IPS-NIHi7 (cell line): ENCODE measurements at regions not wholly inside any gene's neighbourhood (a gene's known extent, or its start where the extent isn't known, plus 50 kb on each side); places are given as distances from the start of the nearest gene placed in this dataset.

Experiments used
- DNase-seq: peaks from one replicate; pipeline ENCODE4 v3.0.0; 2012; ENCODE audit warnings: mixed read lengths; ENCODE audit errors: extremely low spot score

DNA sequence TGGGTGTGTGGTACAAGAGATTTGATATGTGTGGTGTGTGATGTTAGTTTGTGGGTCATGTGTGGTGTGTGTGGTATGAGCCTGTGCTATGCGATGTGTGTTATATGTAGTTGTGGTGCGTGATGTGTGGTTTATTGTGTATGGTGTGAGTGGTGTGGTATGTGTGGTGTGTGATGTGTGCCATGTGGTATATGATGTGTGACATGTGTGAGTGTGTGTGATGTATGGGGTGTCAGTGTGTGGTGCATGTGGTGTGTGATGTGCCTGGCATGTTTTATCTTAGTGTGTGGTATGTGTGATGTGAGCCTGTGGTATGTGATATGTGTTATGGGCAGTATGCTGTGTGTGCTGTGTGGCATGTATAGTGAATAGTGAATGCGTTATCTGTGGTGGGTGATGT lies 273.0 kb upstream of the IRX1 start:
- no peak for DNase-seq

DNA sequence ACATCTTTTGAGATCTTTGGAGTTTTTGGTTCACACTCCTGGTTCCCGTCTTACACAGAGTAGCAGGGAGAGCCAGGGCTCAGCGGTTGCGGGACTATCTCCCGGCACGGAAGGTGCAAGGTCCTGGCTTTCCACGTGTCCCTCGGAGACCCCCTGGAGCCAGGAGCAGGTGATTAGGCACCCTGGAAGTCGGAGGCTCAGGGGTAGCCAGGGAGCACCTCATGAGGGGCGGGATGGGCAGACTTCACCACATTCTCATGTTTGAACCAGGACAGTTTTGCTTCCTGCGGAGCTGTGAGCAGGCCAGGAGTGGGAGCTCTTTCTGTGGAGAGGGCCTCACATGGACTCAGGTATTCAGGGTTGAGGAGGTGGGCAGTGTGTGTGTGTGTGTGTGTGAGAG lies 273.7 kb upstream of the IRX1 start:
- DNase-seq = no peak

DNA sequence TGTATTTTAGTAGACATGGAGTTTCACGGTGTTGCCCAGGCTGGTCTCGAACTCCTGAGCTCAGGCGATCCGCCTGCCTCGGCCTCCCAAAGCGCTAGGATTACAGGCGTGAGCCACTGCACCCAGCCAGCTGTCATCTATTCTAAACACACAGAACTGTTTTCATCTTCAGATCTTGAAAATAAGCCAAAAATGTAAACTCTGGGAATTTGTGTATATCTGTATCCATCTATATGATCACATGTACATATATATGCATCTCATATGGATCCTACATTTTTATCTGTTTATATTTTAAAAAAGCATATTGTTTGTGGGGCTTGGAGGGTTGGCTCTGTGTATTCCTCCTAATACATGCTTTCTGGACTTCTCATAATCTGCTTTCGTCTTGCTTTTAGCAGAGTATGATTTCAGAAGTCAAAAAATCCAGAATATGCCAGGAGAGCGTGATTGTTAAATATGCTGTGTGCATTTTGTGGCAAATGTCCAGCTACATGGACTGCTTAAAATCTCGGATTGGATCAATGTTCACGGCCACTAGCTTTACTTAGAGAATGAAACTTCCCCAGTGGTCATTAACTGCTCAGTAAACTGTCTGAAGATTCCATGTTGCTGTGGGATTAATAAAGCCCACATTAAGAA lies 274.4 kb upstream of the IRX1 start:
- no peak for DNase-seq

DNA sequence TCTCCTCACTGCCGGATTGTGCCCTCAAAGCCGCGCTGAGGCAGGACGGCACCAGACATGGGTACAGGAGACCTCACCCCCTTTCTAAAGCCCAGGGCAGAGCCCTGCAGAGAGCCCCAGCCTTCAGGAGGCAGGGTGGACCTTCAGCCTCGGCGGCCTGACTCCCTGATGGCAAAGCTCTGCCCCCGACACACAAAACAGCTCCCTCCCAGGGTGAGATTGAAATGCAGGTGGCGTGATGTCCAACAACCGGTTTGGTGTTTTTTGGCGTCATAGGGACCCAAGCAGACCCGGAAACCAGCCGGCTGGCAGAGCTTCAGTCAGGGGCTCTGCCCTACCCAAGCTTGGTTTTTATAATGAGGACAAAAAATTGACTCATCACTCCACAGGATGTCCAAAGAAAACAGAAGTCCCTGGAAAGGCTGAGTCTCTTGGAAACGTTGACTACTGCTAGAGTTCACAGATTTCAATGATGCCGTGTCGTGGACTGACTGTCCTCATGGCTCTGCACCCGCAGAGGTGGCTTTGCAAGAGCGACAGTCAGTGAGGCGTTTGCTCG lies 275.2 kb upstream of the IRX1 start:
- DNase-seq = no peak

DNA sequence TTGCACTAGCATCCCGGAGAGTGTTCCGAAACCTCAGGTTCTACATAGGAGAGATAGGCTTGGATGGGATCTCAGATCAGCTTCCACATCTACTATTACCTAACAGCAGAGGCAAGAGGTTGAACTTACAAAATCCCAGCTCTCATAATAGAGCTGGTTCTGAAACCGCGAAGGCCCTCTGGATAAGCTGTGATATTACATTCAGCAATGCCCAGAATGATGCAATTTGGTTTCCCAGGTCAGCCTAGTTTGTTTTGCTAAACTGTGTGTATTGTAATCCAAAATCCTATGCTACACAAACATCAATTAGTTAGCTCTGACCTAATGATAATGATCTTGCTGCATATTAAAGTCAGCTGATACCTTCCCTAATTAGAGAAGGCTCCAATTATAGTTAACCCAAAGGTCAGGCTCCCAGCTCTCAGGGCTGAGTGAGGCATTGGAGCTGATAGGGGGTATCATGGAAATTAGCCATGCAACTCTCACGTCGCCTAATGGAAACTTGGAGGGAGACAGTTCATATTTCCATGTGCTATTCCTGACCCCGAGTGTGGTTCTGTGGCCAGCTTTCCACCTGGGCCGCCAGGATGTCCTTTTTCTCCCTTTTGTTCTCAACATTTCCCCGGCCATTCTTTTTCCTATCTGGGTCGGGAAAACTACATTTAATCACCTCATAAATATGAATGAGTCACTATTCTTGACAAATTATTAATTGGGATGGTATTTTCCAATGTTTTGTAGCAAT lies 278.4 kb upstream of the IRX1 start:
- DNase-seq = no peak

DNA sequence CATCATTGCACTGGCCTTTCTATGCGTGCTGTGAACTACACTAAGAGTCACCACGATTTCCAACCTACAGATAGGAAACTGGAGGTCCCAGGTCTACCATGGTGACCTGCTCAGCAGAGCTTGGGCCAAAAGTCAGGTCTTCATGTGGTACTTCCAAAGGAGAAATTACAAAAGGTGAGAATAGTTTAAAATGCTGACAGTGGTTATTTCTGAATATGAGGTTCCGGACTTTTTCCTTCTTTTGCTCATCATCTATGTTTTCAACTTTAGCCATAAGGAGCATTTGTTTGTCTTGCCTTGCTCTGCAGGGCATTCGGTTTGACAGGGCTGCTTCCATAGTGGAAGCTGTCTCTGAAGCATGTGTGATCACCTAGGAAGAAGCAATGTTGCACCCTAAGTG lies 282.1 kb upstream of the IRX1 start:
- no peak for DNase-seq

DNA sequence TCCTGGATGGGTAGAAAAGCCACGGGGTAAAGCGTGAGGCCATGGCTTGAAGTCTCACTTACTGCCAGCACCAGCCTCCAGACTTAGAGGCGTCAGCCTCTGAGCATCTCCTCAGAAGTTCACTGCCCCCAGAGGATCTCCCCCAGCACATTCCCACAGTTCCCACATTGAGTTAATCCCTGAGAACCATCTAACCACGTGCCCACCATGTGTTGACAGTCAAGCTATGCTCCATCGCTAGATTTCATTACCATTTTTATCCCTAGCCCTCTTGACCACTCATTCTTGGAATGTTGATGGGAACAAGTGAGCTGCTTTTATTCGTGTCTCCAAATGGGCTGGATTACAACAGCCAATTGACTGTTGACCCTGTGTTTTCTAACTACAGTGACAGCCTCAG lies 283.3 kb upstream of the IRX1 start:
- no peak for DNase-seq

DNA sequence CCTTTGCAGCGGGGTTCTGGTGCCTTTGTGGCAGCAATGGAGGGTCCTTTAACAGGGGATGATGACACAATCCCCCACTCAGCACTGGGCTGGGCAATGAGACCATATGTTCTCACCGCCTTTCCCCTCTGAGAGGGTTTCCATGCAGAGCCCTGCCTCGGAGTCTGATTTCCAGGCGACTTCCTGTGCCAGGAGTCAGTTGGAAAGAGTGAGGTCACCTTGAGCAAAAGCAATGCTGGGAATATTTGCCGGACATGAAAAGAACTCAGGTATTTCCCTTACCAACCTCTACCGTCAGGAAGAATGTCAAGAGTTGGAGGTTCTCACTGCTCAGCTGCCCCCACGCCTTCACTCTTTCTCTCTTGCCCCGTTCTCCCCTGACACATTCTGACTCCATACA lies 284.2 kb upstream of the IRX1 start:
- DNase-seq = no peak

DNA sequence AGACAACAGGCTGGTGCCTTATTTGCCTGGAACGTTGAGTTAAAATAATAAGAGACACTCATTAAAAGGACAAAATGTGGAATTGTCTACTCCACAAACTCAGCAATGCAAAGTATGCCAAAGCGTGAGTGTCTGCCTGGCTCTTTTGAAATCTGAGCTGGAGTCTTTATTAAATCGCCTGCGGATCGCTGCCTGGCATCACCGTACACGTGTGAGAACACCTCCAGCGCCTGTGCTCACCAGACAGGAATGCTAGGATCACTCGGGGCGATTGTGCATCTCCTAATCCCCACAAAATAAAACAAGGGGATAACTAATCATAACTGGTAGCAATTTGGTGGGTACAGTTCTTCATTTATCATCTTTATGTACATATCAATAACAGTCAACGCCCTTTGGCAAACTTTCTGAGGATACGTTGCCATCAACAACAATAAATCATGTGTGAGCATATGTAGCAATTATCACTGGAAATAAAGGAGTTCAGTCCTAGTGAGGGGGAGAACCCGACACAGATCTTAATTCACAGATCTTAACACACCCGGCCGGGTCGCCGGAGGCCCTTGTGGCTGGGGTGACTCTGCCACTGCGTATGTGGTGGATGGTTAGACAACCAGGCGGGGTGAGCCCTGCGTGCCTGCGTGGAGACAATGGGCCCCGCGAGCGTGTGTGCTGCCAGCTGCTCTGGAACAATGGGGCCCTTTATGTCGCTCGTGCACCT lies 284.9 kb upstream of the IRX1 start:
- no peak for DNase-seq

DNA sequence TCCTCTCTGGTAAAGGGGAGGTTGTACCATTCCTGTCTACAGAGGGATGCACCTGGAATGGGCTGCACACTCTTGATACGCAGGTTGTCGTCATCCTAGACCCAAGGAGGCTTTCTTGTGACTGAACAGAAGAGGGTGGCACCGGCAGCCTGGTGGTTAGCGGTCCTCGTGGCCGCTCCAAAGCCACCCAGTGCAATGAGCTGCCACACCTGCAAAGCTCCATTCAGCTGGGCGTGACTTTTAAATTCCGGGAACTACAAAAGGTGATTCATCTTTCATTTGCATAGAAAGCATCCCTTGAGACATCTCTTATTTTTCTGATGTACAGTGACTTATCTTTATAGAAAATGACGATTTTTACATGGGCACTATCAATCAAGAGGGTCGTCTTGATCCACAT lies 286.1 kb upstream of the IRX1 start:
- DNase-seq = no peak

DNA sequence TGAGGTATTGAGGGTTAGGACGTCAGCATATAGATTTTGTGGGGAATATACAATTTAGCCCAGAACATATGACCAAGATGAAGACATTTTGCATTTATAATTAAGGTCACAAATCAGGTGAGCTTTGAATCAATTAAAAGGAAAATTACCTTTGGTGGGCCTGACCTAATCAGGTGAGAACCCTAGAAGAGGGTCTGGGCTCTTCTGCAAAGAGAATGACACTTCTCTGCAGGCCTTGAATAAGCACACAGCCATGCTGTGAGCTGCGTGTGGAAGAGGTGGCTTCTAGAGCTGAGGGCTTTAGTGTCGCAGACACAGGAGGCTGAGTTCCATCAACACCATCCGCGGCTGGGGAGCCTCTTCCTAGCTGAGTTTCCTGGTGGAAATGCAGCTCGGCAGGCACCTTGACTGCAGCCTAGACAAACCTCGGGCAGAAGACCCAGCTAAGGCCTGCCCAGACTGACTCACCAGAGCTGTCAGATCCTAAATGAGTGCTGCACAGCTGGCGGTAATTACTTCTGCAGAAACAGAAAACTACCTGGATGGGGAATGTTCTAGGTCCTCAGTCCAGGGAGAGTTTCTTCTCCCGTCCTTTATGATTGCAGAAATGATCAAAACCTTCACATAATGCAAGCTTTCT lies 287.5 kb upstream of the IRX1 start:
- no peak for DNase-seq

DNA sequence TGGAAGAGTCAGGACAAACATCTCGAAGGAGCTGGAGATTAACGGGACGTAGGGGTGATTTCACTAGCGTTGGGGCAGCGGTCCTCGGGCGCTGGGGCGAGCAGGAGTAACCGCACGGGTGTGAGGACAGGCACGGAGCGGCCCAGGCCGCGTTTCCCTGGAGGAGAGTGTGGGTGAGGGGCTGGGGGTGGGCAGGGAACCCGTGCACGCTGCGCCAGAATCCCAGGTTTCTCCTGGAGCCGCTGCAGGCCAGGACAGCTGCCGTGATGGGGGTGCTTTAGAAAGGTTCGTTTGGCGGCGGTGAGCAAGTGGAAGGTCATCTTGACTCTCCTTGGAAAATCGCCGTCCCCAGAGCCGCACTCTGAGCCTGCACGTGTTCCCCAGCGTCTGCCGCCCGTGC lies 290.2 kb upstream of the IRX1 start:
- DNase-seq = no peak

DNA sequence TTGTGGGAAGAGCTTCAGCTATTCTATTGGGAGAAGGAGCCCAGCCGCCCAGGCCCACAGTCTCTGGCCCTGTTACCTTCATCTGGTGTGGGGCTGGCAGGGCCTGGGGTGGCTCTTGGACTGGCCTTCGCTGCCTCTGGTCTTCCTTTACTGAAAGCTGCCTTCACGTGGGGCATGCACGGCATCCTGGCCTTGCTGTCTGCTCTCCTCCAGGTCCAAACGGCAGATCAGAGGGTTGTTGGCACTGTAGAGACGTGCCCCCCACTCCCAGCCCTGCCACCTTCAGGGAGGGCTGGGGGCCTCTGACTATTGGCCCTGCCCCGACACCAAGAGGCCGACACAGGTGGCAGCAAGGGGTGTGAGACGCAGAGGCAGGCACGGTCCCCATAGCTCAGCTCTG lies 291.3 kb upstream of the IRX1 start:
- DNase-seq = no peak

DNA sequence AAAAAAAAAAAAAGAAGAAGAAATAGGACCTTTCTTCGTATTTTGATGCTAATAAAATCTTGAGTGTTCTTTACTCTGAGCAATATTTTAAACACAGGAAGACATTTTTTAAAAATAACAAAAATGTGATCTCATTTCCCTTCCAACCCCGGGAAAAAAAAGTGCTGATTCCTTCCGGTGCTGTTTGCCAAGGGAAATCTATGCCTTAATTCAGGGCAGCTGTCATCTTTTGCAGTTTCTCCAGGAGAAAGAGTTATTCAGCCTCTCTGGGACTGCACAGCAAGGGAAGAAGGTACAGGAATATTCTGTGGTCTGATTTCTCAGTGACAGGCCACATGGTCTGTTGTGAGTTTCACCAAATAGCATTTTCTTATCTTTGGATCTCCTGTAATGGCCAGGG lies 291.9 kb upstream of the IRX1 start:
- no peak for DNase-seq

DNA sequence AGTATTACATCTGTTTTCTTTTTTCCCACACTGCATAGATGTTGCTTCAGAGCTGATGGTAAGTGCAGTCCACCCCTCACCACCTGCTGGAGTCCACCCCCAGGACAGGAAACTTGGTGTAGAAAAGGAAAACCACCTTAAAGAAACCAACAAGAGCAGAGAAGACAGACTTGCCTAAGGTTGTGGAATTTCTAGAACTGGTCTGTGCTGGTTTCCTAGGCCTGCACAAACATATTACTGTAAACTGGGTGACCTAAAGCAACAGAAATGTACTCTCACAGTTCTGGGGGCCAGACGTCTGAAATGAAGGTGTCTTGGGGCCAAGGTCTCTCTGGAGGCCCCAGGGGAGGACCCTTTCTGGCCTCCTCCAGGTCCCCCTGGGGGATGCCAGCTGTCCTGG lies 293.4 kb upstream of the IRX1 start:
- no peak for DNase-seq

DNA sequence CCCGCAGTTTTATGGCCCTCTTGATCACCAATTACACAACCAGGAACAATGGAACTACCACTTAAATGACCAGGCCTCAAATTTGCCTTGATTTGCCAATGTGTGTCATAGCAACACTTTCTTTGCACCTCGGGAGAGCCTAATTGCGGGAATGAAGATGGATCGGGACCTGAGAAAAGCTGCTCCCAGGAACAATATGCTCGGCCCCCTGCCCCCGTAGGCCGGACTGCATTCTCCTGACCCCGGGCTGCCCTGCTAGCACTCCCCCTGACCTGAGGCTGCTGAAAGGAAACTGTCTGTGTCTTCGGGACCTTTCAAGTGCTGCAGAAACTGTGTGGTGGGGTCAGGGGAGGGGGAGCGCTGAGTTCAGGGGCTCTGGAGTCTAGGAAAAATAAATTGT lies 294.3 kb upstream of the IRX1 start:
- no peak for DNase-seq

DNA sequence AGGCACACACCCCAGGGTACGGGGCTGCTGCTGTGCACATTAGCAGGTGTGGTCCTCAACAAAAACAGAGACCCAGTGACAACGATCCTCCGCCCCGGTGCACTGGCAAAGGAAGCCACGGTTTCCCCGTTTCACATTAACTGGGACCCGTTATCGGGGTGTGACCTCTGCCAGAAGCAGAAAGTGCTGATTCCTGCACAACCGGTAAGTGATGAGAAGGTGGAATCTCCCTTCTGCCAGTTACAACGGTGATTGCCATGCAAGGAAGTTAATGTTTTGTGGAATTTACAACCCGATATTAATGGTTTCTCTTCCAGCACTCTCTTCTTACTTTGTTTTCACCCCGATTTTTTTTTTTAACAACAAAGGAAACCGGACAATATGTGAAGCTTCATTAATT lies 294.9 kb upstream of the IRX1 start:
- DNase-seq = no peak

DNA sequence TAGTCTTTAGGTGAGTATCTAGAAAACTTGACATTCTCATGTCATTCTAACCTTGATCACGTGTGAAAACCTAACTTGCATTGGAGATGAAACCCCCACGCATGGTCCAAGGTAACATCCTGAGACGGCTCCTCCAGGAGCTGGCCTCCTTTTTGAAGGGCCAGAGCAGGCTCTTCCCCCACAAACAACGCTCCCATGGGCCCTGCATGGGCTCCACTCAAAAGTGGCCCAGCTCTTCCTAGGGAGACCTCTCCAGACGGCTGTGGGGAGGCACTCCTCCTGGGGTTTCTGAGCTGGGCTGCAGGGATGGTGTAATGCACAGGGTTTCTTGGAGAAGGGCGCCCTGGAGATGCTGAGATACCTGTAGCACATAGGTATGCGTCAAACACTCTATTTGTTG lies 296.2 kb upstream of the IRX1 start:
- DNase-seq = no peak

DNA sequence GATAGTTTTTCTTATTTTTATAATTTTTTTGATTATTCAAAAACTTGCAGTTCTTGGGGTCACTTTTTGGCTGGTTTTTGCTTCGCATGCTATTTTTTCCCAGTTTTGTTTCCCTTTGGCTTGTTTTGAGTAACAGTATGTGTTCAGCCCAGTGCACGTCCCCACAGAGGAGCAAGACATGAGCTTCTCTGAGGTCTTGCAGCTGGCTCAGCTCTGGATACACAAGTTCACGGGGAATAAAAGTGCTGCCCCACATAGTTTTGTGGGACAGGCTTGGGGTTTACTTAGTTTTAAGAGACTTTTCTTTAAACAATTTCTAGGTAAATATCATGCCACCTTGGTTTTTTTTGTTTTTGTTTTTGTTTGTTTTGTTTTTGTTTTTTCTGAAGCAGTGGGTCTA lies 297.8 kb upstream of the IRX1 start:
- no peak for DNase-seq

DNA sequence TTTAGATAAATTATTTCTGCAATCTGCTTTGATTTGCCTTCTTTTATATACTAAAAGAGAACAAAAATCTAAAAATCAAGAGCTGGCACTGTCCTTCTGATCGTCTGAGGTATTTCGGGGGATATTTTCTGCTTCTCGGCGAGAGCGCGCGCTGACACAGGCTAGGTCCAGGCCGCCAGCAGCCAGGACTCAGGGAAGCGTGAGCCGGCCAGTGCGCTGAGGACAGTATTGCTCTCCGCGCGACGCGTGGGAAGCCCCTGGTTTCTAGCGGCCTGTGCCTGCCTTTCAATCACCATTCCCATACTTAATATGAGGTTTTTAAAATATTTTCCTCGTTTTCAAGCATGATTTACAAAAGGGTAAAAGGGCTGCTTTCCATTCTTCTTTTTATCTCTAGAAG lies 307.3 kb upstream of the IRX1 start:
- no peak for DNase-seq

DNA sequence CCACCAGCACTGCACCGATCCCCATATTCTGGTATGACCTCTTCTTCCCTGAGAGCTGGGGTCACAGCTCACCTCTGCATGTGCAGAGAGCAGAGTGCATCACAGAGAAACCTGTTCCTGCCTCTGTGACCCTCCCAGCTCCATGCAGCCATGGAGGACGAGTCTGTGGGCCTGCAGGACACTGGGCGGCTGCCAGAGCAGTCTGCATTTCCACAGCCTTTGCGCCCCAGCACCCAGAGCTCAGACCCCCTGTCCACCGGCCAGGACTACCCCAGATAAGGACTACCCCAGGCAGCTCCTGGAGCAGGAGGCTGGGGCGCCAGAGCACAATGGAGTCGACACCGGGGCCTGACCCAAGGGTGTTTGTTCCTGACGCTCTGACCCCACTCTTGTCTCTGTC lies 308.1 kb upstream of the IRX1 start:
- DNase-seq = no peak

DNA sequence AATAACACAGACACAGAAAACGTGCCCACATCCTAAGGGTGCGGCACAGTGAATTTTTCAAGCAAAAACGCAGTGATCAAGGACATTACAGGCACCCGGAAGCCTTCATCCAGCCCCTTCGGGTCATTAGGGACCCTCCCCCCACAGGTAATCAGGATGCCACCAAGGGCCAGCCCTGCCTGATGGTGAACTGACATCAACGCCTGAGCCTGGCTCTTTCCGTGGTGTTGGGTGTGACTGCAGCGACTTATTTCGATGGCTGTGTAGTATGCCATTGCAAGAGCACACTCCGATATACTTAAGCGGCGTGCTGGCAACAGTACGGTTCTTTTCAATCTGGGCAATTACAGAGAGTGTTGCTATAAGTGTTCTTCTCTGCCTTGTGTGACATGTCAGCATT lies 310.0 kb upstream of the IRX1 start:
- DNase-seq = no peak
